GM21737 (cell line): ENCODE measurements at regions not wholly inside any gene's neighbourhood (a gene's known extent, or its start where the extent isn't known, plus 50 kb on each side); places are given as distances from the start of the nearest gene placed in this dataset.
"Not testable (repeated sequence)": the region's sequence is repeated elsewhere in the genome, so short reads cannot be mapped to it uniquely, and the experiment has no call there.

Experiments used
- ATAC-seq: cut with Tn5 transposase; IDR thresholded peaks from one replicate; pipeline ENCODE4 v1.9.1; 2021; ENCODE audit warnings: mild to moderate bottlenecking, moderate library complexity; ENCODE audit not compliant: unreplicated experiment

GRCh38 chr2:210376694-210377093 is 61.7 kb upstream of the MYL1 start:
- ATAC-seq = no peak

GRCh38 chr2:210370562-210370961 is 55.6 kb upstream of the MYL1 start:
- ATAC-seq = no peak

DNA sequence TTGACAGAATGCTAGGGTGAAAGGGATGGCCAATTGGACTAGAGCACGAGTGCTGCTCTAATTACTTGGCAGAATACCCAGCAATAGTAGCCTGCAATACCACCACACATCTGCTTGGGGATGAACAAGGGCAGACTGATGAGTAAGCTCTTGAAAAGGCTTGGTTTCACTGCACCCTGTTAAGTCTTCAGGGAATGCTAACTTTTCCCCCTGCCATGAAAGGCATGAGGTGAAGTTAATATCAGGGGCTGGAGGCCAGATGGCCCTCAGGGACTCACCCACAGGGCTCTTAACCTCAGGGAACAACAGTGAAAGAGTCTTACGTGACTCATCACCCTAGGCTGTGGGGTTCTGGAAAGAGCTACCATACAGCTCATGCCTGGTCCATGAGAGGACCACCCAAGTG is 51.7 kb upstream of the MYL1 start:
- peak; percentile 78 for ATAC-seq

- not testable (repeated sequence) for ATAC-seq
Observed at GRCh38 chr2:210365475-210365874, 50.5 kb upstream of the MYL1 start.
